ENCODE measurements at regions not wholly inside any gene's neighbourhood (a gene's known extent, or its start where the extent isn't known, plus 50 kb on each side); places are given as distances from the start of the nearest gene placed in this dataset.

GRCh38 chr13:91085127-91085526, 262.4 kb upstream of the MIR17HG start:
- no peak overlapping the region for H3K4me3 ChIP-seq (ENCODE audit: low read length)
- no peaks in the 10 kb centered on the region for H3K4me1 Mint-ChIP-seq
- no peaks in the 10 kb centered on the region for H3K27me3 ChIP-seq (ENCODE audit: control insufficient read depth, insufficient read depth, low read length)
- H3K36me3 Mint-ChIP-seq, result no peaks in the 10 kb centered on the region
- DNase-seq (no peak), ATAC-seq (no peak)
- no peaks in the 10 kb centered on the region for H3K27me3 Mint-ChIP-seq (ENCODE audit: low read depth in 2 of 2)
- intact Hi-C loops (cut with micrococcal nuclease), result no loop called here
- 94% methylated on average over 1 of the region's 1 CpG for WGBS (ENCODE audit: insufficient coverage)
- peaks cover 0 to 3% of the 10 kb centered on the region in 2 donors for H3K9me3 Mint-ChIP-seq
- H3K27ac Mint-ChIP-seq, result no peak overlapping the region
- H3K9me3 ChIP-seq (ENCODE audit: control insufficient read depth, insufficient read depth, low read length), result no peaks in the 10 kb centered on the region
- no peaks in the 10 kb centered on the region for H3K36me3 ChIP-seq (ENCODE audit: control insufficient read depth, insufficient read depth, low read length)
- no peak overlapping the region for H3K27ac ChIP-seq (ENCODE audit: low read length)
- H3K4me3 Mint-ChIP-seq, result no peak overlapping the region
- no peaks in the 10 kb centered on the region for H3K4me1 ChIP-seq (ENCODE audit: control insufficient read depth, insufficient read depth, low read length)
- no peak for TF ChIP-seq CTCF (IDR thresholded peaks at IDR 0.05)

- H3K4me3 ChIP-seq (ENCODE audit: low read length), result no peak overlapping the region
- no peak for TF ChIP-seq CTCF (IDR thresholded peaks at IDR 0.05)
Observed at GRCh38 chr13:91086936-91087716, 260.4 kb upstream of the MIR17HG start.

GRCh38 chr13:91097269-91097668, 250.2 kb upstream of the MIR17HG start:
- ATAC-seq, result no peak
- Histone ChIP-seq H3K4me3 (ENCODE audit: low read length) (no peak overlapping the region), H3K27ac (ENCODE audit: low read length) (no peak overlapping the region), H3K36me3 (ENCODE audit: control insufficient read depth, insufficient read depth, low read length) (no peaks in the 10 kb centered on the region), H3K4me1 (ENCODE audit: control insufficient read depth, insufficient read depth, low read length) (no peaks in the 10 kb centered on the region), H3K9me3 (ENCODE audit: control insufficient read depth, insufficient read depth, low read length) (no peaks in the 10 kb centered on the region), H3K27me3 (ENCODE audit: control insufficient read depth, insufficient read depth, low read length) (no peaks in the 10 kb centered on the region)
- no peak overlapping the region for H3K4me3 Mint-ChIP-seq
- TF ChIP-seq CTCF (IDR thresholded peaks at IDR 0.05), result no peak
- intact Hi-C loops (cut with micrococcal nuclease), result no loop called here
- no peak overlapping the region for H3K27ac Mint-ChIP-seq
- H3K36me3 Mint-ChIP-seq, result no peaks in the 10 kb centered on the region
- 95% methylated on average over 5 of the region's 5 CpGs for WGBS (ENCODE audit: insufficient coverage)
- H3K4me1 Mint-ChIP-seq, result no peaks in the 10 kb centered on the region
- no peaks in the 10 kb centered on the region for H3K27me3 Mint-ChIP-seq (ENCODE audit: low read depth in 2 of 2)
- no peak for DNase-seq
- peaks cover 0 to 2% of the 10 kb centered on the region in 2 donors for H3K9me3 Mint-ChIP-seq

More at GRCh38 chr13:91086936-91087716, 260.4 kb upstream of the MIR17HG start:
- Mint-ChIP-seq H3K4me1 (no peaks in the 10 kb centered on the region), H3K4me3 (no peak overlapping the region), H3K27me3 (ENCODE audit: low read depth in 2 of 2) (no peaks in the 10 kb centered on the region), H3K9me3 (peaks cover 0 to 3% of the 10 kb centered on the region in 2 donors), H3K27ac (no peak overlapping the region), H3K36me3 (no peaks in the 10 kb centered on the region)
- no peaks in the 10 kb centered on the region for H3K4me1 ChIP-seq (ENCODE audit: control insufficient read depth, insufficient read depth, low read length)
- 45% methylated on average over 2 of the region's 2 CpGs for WGBS (ENCODE audit: insufficient coverage)
- H3K9me3 ChIP-seq (ENCODE audit: control insufficient read depth, insufficient read depth, low read length), result no peaks in the 10 kb centered on the region
- DNase-seq (no peak), ATAC-seq (no peak)
- H3K27ac ChIP-seq (ENCODE audit: low read length), result no peak overlapping the region
- H3K27me3 ChIP-seq (ENCODE audit: control insufficient read depth, insufficient read depth, low read length), result no peaks in the 10 kb centered on the region
- no peaks in the 10 kb centered on the region for H3K36me3 ChIP-seq (ENCODE audit: control insufficient read depth, insufficient read depth, low read length)
- intact Hi-C loops (cut with micrococcal nuclease), result no loop called here

GRCh38 chr13:91099877-91100276, 247.6 kb upstream of the MIR17HG start:
- Histone ChIP-seq H3K27me3 (ENCODE audit: control insufficient read depth, insufficient read depth, low read length) (no peaks in the 10 kb centered on the region), H3K4me3 (ENCODE audit: low read length) (no peak overlapping the region), H3K27ac (ENCODE audit: low read length) (no peak overlapping the region), H3K9me3 (ENCODE audit: control insufficient read depth, insufficient read depth, low read length) (no peaks in the 10 kb centered on the region), H3K4me1 (ENCODE audit: control insufficient read depth, insufficient read depth, low read length) (no peaks in the 10 kb centered on the region), H3K36me3 (ENCODE audit: control insufficient read depth, insufficient read depth, low read length) (no peaks in the 10 kb centered on the region)
- Mint-ChIP-seq H3K27ac (no peak overlapping the region), H3K9me3 (peaks cover 5 to 8% of the 10 kb centered on the region in 2 donors), H3K4me3 (no peak overlapping the region), H3K4me1 (no peaks in the 10 kb centered on the region), H3K36me3 (no peaks in the 10 kb centered on the region), H3K27me3 (ENCODE audit: low read depth in 2 of 2) (no peaks in the 10 kb centered on the region)
- DNase-seq, result no peak
- TF ChIP-seq CTCF (IDR thresholded peaks at IDR 0.05), result no peak
- intact Hi-C loops (cut with micrococcal nuclease), result no loop called here
- ATAC-seq, result no peak
- 40% methylated on average over 1 of the region's 1 CpG for WGBS (ENCODE audit: insufficient coverage)
